HG03469 (cell line): ENCODE measurements at regions not wholly inside any gene's neighbourhood (a gene's known extent, or its start where the extent isn't known, plus 50 kb on each side); places are given as distances from the start of the nearest gene placed in this dataset.

Experiments
- ATAC-seq: cut with Tn5 transposase; IDR thresholded peaks from one replicate; pipeline ENCODE4 v1.9.1; 2021; ENCODE audit warnings: mild to moderate bottlenecking, moderate library complexity, moderate number of reproducible peaks; ENCODE audit not compliant: unreplicated experiment

DNA sequence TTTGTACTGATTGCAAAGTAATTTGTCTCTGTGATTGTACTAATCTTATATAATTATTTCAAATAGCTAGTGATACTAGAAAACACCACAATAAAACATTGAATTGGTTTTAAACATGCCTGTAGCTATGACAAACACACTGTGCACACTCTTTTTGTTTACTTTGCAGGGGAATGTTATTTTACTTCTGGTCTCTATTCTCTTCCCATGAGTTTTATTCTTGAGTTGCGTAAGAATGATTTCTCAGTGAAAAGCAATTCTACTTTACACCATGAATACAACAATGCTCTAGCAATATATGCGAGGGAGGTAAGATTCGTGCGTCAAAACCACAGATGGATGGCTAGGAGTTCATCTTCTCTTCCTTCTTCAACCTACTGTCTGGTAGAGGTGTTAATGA lies 68.4 kb upstream of the PHACTR1 start:
- ATAC-seq: no peak

DNA sequence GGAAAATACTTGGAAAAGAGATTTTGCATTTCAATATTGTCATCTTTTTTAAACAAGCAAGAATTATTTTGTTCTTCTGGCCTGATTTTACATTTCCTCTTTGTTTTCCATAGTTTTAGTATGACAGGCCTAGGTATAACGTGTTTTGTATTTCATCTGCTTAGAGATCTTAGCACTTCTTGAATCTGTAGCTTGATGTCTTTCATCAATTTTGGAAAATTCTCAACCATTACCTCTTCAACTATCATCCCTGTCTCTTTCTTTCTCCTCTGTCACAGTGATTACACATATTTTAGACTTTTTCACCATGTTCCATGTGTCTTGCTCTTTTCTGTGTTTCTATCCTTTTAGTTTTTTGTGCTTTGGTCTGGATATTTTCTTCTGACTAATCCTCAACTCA lies 67.2 kb upstream of the PHACTR1 start:
- ATAC-seq: no peak

DNA sequence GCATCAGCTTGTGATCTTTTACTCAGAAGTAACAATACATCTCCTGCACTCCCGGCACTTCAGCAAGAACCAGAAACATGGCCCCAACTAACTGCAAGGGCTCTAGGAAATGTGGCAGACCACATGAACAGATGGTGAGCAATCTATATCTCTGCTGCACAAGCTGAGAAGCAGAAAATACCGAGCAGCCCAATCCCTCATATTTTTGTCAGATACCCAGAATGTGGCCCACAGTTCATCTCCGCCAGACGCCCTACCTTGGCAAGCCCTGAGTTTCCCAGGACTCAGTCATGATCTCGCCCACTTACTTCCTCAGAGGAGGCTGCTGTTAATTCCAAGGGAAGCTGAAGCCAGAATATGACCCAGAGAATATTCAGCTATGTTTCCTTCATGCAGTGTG lies 63.1 kb upstream of the PHACTR1 start:
- no peak for ATAC-seq

DNA sequence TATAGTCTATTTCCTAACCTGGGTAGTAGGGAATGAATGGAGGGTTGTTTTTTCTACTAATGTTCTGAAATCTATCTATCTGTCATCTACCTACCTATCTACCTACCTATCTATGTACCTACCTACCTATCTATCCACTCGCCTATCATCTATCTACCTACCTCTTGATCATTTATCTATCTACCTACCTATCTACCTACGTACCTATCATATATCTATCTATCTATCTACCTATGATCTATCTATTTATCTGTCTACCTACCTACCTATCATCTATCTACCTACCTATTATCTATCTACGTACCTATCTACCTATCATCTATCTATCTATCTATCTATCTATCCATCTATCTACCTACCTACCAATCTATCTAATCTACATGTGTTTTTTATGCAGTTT lies 62.5 kb upstream of the PHACTR1 start:
- ATAC-seq: no peak

DNA sequence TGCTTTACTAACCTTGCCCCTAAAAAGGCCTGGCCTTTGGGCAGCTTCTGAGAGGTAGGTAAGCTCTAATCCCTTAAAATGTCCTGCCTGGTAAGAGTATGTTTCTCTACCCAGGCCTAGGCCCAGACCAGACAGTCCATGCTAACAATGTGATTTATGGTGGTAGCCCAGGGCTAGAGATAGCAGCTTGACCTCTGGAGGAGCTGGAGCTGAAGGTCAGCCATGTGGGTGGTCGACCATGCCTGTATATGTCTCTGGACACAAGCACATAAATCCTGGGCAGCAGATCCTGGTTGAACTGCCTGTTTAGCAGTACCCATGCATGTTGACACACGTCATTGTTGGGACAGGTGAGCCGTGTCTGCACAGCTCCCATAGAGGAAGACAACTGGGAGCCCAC lies 62.1 kb upstream of the PHACTR1 start:
- ATAC-seq: no peak

DNA sequence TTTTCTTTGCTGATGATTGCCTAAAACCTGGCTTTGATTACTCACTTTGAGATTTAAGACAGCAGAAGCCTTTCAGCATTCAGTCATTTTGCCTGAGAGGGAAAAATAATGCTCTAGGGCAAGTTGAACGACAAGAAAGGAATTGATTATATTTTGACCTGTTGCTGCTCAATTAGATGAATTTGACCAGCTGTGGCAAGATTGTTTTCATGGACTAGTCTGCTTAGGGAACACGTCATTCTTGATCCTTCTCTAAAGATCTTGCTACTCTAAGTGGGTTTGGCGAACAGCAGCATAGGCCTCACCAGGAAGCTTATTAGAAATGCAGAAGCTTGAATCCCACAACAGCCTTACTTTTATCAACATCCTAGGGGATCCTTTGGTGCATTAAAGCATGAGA lies 59.7 kb upstream of the PHACTR1 start:
- ATAC-seq: no peak

DNA sequence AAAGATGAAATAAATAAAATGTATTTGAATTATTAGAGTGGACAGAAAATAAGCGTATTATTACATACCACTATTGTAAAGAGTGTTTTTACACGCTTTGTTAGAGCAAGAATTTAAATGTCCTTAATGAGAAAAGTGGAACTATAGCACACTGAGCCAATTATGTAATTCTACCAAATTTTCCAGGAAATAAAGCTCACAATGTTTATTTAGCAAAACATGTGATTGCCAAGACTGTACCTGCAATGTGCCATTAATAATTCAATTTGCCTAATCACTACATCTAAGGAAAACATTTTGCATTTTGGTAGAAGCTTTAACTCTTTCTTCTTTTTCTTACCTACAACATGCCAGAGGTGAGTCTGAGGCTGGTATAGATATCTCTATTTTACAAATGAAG lies 58.7 kb upstream of the PHACTR1 start:
- ATAC-seq: no peak

DNA sequence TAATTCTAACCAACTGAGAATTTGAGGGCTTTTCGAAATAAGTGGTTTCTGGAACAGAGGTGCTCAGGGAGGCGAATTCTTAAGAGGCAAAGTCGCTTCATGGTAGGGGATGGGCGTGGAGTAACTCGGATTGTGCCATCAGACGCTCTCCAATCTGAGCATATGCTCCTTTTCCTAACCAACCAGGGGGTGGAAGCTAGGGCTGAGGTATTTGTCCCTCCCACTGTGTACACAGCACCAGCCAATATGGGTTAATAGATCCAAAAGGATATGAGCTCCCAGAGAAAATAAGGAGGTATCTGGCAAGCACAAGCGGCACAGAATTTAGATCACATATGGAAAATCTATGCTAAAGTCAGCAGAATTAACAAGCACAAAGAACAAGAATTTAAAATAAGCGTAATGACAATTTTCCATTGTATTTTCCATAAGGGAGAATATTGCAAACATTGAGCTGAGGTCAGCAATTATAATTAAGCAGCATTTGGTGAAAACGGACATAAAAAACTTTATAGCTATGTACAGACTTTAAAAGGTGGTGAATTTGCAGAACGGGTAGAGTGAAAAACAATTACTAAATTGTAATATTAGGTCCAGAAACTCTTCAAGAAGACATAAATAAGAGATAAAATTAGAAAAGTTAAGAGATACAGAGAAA lies 55.0 kb upstream of the PHACTR1 start:
- no peak for ATAC-seq
